ENCODE measurements at regions not wholly inside any gene's neighbourhood (a gene's known extent, or its start where the extent isn't known, plus 50 kb on each side); places are given as distances from the start of the nearest gene placed in this dataset.

DNA sequence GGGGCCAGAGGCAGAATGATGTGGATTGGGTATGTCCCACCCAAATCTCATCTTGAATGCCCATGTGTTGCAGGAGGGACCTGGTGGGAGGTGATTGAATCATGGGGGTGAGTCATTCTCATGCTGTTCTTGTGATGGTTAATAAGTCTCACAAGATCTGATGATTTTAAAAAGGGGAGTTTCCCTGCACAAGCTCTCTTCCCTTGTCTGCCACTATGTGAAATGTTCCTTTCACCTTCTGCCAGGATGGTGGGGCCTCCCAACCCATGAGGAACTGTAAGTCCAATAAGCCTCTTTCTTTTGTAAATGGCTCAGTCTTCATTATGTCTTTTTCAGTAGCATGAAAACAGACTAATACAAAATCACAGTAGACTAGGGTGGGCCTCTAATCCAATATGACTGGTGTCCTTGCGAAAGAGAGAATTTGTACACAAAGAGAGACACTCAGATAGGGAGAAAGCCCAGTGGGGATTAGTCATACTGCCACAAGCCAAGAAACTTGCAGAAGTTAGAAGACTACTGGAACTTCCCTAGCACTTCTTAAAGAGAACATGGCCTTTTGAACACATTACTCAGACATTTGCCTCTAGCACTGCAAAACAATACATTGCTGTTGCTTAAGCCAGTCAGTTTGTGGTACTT lies 68.4 kb downstream of the ANXA1 start:
- Histone ChIP-seq H3K27me3 (ENCODE audit: insufficient read depth, low read depth, severe bottlenecking) (no peaks in the 10 kb centered on the region), H3K36me3 (no peaks in the 10 kb centered on the region), H3K9me3 (ENCODE audit: severe bottlenecking) (peaks cover 3% of the 10 kb centered on the region), H3K27ac (no peak overlapping the region), H3K4me3 (ENCODE audit: low read depth, low read length) (no peak overlapping the region)
- TF ChIP-seq, protein P1, sequence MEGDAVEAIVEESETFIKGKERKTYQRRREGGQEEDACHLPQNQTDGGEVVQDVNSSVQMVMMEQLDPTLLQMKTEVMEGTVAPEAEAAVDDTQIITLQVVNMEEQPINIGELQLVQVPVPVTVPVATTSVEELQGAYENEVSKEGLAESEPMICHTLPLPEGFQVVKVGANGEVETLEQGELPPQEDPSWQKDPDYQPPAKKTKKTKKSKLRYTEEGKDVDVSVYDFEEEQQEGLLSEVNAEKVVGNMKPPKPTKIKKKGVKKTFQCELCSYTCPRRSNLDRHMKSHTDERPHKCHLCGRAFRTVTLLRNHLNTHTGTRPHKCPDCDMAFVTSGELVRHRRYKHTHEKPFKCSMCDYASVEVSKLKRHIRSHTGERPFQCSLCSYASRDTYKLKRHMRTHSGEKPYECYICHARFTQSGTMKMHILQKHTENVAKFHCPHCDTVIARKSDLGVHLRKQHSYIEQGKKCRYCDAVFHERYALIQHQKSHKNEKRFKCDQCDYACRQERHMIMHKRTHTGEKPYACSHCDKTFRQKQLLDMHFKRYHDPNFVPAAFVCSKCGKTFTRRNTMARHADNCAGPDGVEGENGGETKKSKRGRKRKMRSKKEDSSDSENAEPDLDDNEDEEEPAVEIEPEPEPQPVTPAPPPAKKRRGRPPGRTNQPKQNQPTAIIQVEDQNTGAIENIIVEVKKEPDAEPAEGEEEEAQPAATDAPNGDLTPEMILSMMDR (IDR thresholded peaks at IDR 0.05; ENCODE audit: low read depth, low read length) = no peak
- DNase-seq = no peak

DNA sequence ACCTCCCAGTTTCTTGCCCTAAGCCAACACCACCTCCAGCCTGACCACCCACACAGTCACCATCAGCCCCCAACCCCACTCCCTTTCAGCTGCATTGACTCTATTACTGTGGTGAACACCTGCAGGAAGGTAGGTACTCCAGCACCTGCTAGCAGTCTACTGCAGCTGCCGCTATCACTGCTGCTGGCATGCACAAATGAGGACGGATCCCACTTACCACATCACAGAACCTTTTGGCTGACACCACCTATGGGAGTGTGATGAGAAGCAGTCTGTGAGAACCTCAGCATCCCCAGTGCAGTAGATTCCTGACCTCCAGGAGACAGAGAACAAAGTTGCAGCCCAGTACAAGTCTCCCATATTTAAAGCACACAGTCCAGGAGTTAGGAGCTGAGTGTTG lies 71.9 kb downstream of the ANXA1 start:
- H3K4me3 ChIP-seq (ENCODE audit: low read depth, low read length) = no peak overlapping the region
- H3K27ac ChIP-seq = no peak overlapping the region
- no peaks in the 10 kb centered on the region for H3K27me3 ChIP-seq (ENCODE audit: insufficient read depth, low read depth, severe bottlenecking)
- DNase-seq = no peak
- H3K9me3 ChIP-seq (ENCODE audit: severe bottlenecking) = peaks cover 3% of the 10 kb centered on the region
- no peaks in the 10 kb centered on the region for H3K36me3 ChIP-seq
- TF ChIP-seq, protein P1 (IDR thresholded peaks at IDR 0.05; ENCODE audit: low read depth, low read length) = no peak

- Histone ChIP-seq H3K36me3 (no peaks in the 10 kb centered on the region), H3K4me3 (ENCODE audit: low read depth, low read length) (no peak overlapping the region), H3K27ac (no peak overlapping the region), H3K27me3 (ENCODE audit: insufficient read depth, low read depth, severe bottlenecking) (no peaks in the 10 kb centered on the region), H3K9me3 (ENCODE audit: severe bottlenecking) (no peaks in the 10 kb centered on the region)
- TF ChIP-seq, protein P1 (IDR thresholded peaks at IDR 0.05; ENCODE audit: low read depth, low read length) = no peak
- DNase-seq = no peak
Measured at GRCh38 chr9:73229543-73229942, 77.9 kb downstream of the ANXA1 start.

DNA sequence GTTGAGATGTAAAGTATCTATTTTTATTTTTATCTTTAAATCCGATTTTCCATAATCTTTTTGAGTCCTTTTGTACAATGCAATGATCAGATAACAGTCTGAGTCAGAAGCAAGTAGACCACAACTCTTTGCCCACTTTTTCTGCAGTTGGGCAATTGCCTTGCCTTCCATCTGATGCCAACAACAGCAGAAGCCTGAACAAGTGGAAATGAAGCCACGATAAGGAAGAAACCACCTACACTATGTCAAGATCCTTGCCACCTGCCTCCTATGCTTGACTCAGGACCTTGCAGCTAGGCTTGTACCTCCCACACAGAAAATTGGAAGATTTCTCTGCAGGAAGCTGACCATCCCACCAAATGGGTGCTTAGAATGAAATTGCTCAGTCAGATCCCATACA lies 78.6 kb downstream of the ANXA1 start:
- Histone ChIP-seq H3K27me3 (ENCODE audit: insufficient read depth, low read depth, severe bottlenecking) (no peaks in the 10 kb centered on the region), H3K9me3 (ENCODE audit: severe bottlenecking) (no peaks in the 10 kb centered on the region), H3K4me3 (ENCODE audit: low read depth, low read length) (no peak overlapping the region), H3K36me3 (no peaks in the 10 kb centered on the region), H3K27ac (no peak overlapping the region)
- DNase-seq = no peak
- TF ChIP-seq, protein P1 (IDR thresholded peaks at IDR 0.05; ENCODE audit: low read depth, low read length) = no peak

- H3K9me3 ChIP-seq (ENCODE audit: severe bottlenecking) = no peaks in the 10 kb centered on the region
- no peaks in the 10 kb centered on the region for H3K36me3 ChIP-seq
- TF ChIP-seq, protein P1 (IDR thresholded peaks at IDR 0.05; ENCODE audit: low read depth, low read length) = no peak
- H3K27me3 ChIP-seq (ENCODE audit: insufficient read depth, low read depth, severe bottlenecking) = no peaks in the 10 kb centered on the region
- no peak overlapping the region for H3K27ac ChIP-seq
- no peak for DNase-seq
- no peak overlapping the region for H3K4me3 ChIP-seq (ENCODE audit: low read depth, low read length)
Measured at GRCh38 chr9:73231203-73231602, 79.5 kb downstream of the ANXA1 start.

Measured in WERI-Rb-1 (cell line).